Neuron (in vitro differentiated cells): ENCODE measurements at regions not wholly inside any gene's neighbourhood (a gene's known extent, or its start where the extent isn't known, plus 50 kb on each side); places are given as distances from the start of the nearest gene placed in this dataset.

Source experiments
- H2AFZ ChIP-seq: one replicate; pipeline ENCODE4 v1.6.1; 2013; ENCODE audit warnings: low read depth, mild to moderate bottlenecking, inconsistent platforms, low read length, moderate library complexity
- H3K27me3 ChIP-seq: one replicate; pipeline ENCODE4 v1.6.1; 2013; ENCODE audit warnings: low read length; ENCODE audit not compliant: insufficient read depth
- H3K36me3 ChIP-seq: one replicate; pipeline ENCODE4 v1.6.1; 2013; ENCODE audit warnings: low read length; ENCODE audit not compliant: insufficient read depth
- H3K4me1 ChIP-seq: one replicate; pipeline ENCODE4 v1.6.1; 2013; ENCODE audit warnings: low read length; ENCODE audit not compliant: insufficient read depth
- H3K4me3 ChIP-seq: 2 replicates; pipeline ENCODE4 v1.5.1; 2013; ENCODE audit warnings: mild to moderate bottlenecking, low read length, moderate library complexity
- H3K9me3 ChIP-seq: one replicate; pipeline ENCODE4 v1.6.1; 2013; ENCODE audit warnings: low read length

- H3K9me3 ChIP-seq: no peaks in the 10 kb centered on the region
- no peak overlapping the region for H2AFZ ChIP-seq
- no peaks in the 10 kb centered on the region for H3K36me3 ChIP-seq
- no peak overlapping the region for H3K4me3 ChIP-seq
- no peaks in the 10 kb centered on the region for H3K27me3 ChIP-seq
- no peaks in the 10 kb centered on the region for H3K4me1 ChIP-seq
Observed at GRCh38 chr5:1748271-1748670, 51.4 kb downstream of the MRPL36 start.

- Histone ChIP-seq H3K27me3 (no peaks in the 10 kb centered on the region), H3K9me3 (no peaks in the 10 kb centered on the region), H3K4me1 (no peaks in the 10 kb centered on the region)
Observed at GRCh38 chr5:1747803-1748085, 51.9 kb downstream of the MRPL36 start.

DNA sequence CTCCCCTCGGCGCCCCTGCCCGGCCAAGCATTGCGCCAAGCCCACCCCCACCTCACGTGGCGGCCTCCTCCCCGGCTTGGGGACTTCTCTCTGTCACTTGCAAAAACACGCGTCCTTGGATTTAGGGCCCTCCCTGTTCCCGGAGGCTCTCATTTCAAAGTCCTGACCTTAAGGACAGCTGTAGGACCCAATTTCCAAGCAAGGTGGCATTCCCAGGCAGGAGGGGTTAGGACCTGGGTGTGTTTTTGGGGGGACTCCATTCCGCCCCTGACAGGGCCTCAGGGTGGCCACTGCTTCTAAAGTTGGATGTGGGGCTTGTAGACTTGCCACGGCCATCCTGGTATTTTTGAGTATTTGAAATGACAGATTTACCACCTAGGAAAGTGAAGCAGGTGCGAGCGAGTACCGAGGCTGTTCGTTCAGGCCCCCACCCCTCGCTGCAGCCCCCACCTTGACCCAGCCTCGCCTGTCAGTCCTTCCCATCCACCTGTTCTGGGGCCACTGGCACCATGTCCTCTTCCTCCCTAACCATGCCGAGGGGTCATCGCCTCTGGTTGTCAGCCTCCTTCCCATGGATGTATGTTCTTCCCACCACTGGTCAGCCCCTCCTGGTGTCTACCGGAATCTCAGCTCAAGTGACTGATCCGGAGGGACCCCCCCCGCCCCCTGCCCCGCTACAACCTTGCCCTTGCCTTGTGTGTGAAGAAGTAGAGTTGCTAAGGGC is 52.4 kb downstream of the MRPL36 start:
- H3K4me3 ChIP-seq: no peak overlapping the region
- H2AFZ ChIP-seq: no peak overlapping the region
- H3K27me3 ChIP-seq: no peaks in the 10 kb centered on the region
- no peaks in the 10 kb centered on the region for H3K9me3 ChIP-seq
- no peaks in the 10 kb centered on the region for H3K36me3 ChIP-seq
- H3K4me1 ChIP-seq: no peaks in the 10 kb centered on the region

More at GRCh38 chr5:1747803-1748085, 51.9 kb downstream of the MRPL36 start:
- no peak overlapping the region for H3K4me3 ChIP-seq
- no peak overlapping the region for H2AFZ ChIP-seq
- H3K36me3 ChIP-seq: no peaks in the 10 kb centered on the region

GRCh38 chr5:1746371-1747078 is 53.1 kb downstream of the MRPL36 start:
- Histone ChIP-seq H2AFZ (no peak overlapping the region), H3K36me3 (no peaks in the 10 kb centered on the region), H3K4me3 (no peak overlapping the region), H3K4me1 (no peaks in the 10 kb centered on the region), H3K9me3 (no peaks in the 10 kb centered on the region), H3K27me3 (no peaks in the 10 kb centered on the region)

DNA sequence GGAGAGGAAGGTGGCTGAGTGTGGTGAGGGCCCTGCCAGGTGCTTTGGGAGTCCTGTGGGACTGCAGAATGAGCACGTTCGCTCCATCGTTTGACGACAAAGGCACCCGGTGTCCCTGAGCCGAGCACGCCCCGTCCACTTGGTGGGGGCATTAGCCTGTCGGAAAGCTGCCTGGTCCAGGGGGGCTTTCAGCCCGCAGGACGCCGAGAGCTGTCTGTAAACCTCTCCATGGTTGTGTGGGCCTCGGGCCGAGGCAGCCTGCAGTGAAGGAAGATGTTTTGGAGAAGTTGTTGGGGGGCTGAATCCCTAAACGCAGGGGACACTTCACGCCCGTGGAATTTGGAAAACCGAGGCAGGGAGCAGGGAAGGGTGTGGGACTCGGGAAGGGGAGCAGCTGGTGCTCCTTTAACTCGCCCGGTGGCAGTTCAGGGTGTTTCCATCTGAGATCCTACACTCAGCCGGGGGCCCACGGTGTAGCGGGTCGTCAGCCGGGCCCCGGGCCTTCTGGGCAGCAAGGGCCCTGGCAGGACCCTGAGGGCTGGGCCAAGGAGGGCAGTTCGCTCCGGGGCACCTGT is 53.8 kb downstream of the MRPL36 start:
- H3K4me3 ChIP-seq: no peak overlapping the region
- no peak overlapping the region for H2AFZ ChIP-seq
- H3K27me3 ChIP-seq: no peaks in the 10 kb centered on the region
- no peaks in the 10 kb centered on the region for H3K4me1 ChIP-seq
- H3K9me3 ChIP-seq: no peaks in the 10 kb centered on the region
- H3K36me3 ChIP-seq: no peaks in the 10 kb centered on the region

GRCh38 chr5:1745123-1745795 is 54.4 kb downstream of the MRPL36 start:
- no peaks in the 10 kb centered on the region for H3K36me3 ChIP-seq
- H3K27me3 ChIP-seq: no peaks in the 10 kb centered on the region
- H3K4me3 ChIP-seq: no peak overlapping the region
- H3K4me1 ChIP-seq: no peaks in the 10 kb centered on the region
- no peak overlapping the region for H2AFZ ChIP-seq
- no peaks in the 10 kb centered on the region for H3K9me3 ChIP-seq

- Histone ChIP-seq H3K9me3 (no peaks in the 10 kb centered on the region), H2AFZ (no peak overlapping the region), H3K4me3 (no peak overlapping the region), H3K27me3 (no peaks in the 10 kb centered on the region), H3K36me3 (no peaks in the 10 kb centered on the region), H3K4me1 (no peaks in the 10 kb centered on the region)
Observed at GRCh38 chr5:1744393-1745122, 55.1 kb downstream of the MRPL36 start.

DNA sequence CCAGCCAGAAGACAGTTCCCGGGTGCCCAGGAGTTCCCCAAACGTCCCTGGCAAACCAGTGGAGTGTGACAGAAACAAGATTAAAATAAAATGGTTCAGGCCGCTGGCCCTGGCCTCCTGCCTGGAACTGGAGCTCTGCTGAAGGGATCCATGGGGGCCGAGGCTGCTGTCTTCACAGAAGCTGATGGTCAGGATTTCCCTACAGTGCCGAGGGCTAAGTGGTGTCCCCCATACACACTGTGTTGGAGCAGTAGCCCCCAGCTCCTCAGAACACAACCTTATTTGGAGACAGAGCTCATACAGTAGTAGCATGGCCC is 55.9 kb downstream of the MRPL36 start:
- H2AFZ ChIP-seq: no peak overlapping the region
- no peaks in the 10 kb centered on the region for H3K4me1 ChIP-seq
- no peaks in the 10 kb centered on the region for H3K36me3 ChIP-seq
- no peaks in the 10 kb centered on the region for H3K27me3 ChIP-seq
- H3K4me3 ChIP-seq: no peak overlapping the region
- H3K9me3 ChIP-seq: no peaks in the 10 kb centered on the region

- H3K9me3 ChIP-seq: no peaks in the 10 kb centered on the region
- no peaks in the 10 kb centered on the region for H3K27me3 ChIP-seq
- no peak overlapping the region for H2AFZ ChIP-seq
- no peak overlapping the region for H3K4me3 ChIP-seq
- no peaks in the 10 kb centered on the region for H3K36me3 ChIP-seq
- H3K4me1 ChIP-seq: no peaks in the 10 kb centered on the region
Observed at GRCh38 chr5:1743061-1743768, 56.4 kb downstream of the MRPL36 start.

- H3K4me3 ChIP-seq: no peak overlapping the region
- no peak overlapping the region for H2AFZ ChIP-seq
- no peaks in the 10 kb centered on the region for H3K9me3 ChIP-seq
- H3K4me1 ChIP-seq: no peaks in the 10 kb centered on the region
- H3K27me3 ChIP-seq: no peaks in the 10 kb centered on the region
- H3K36me3 ChIP-seq: no peaks in the 10 kb centered on the region
Observed at GRCh38 chr5:1737790-1738405, 61.7 kb downstream of the MRPL36 start.

- H3K9me3 ChIP-seq: no peaks in the 10 kb centered on the region
- no peak overlapping the region for H2AFZ ChIP-seq
- H3K27me3 ChIP-seq: no peaks in the 10 kb centered on the region
- H3K4me3 ChIP-seq: no peak overlapping the region
- H3K36me3 ChIP-seq: no peaks in the 10 kb centered on the region
- H3K4me1 ChIP-seq: no peaks in the 10 kb centered on the region
Observed at GRCh38 chr5:1736889-1737711, 62.5 kb downstream of the MRPL36 start.

GRCh38 chr5:1736065-1736464 is 63.6 kb downstream of the MRPL36 start:
- Histone ChIP-seq H3K27me3 (no peaks in the 10 kb centered on the region), H3K36me3 (no peaks in the 10 kb centered on the region), H3K4me3 (no peak overlapping the region), H2AFZ (no peak overlapping the region), H3K4me1 (no peaks in the 10 kb centered on the region), H3K9me3 (no peaks in the 10 kb centered on the region)
